HEK293T (cell line): ENCODE measurements at regions not wholly inside any gene's neighbourhood (a gene's known extent, or its start where the extent isn't known, plus 50 kb on each side); places are given as distances from the start of the nearest gene placed in this dataset.

Experiments
- CTCF ChIA-PET: fragments of 350-600 bp; formaldehyde crosslinking; extraction: SDS; loops from one replicate; lab custom pipeline; 2021; ENCODE audit warnings: antibody characterized with exemption, inconsistent platforms; lab: Yijun Ruan, JAX
- POLR2A ChIA-PET: fragments of 350-600 bp; formaldehyde crosslinking; extraction: SDS; loops from one replicate; lab custom pipeline; 2020; ENCODE audit warnings: antibody characterized with exemption, inconsistent platforms; lab: Yijun Ruan, JAX
- DNase-seq: peaks from one replicate; pipeline ENCODE4 v3.0.0; 2012; ENCODE audit warnings: mixed read lengths; ENCODE audit errors: extremely low spot score
- ARNT ChIP-seq: fragments of 450-650 bp; IDR thresholded peaks from 2 replicates; pipeline ENCODE4 v1.6.1; 2017; ENCODE audit warnings: mild to moderate bottlenecking
- BHLHE40 ChIP-seq: fragments of 450-650 bp; IDR thresholded peaks from 2 replicates; pipeline ENCODE4 v1.6.1; 2016; ENCODE audit warnings: mild to moderate bottlenecking, moderate library complexity, borderline replicate concordance
- CTBP1 ChIP-seq: fragments of 450-650 bp; IDR thresholded peaks from 2 replicates; pipeline ENCODE4 v1.6.1; 2016; ENCODE audit warnings: borderline replicate concordance
- ELF4 ChIP-seq: fragments of 450-650 bp; IDR thresholded peaks from 2 replicates; pipeline ENCODE4 v1.6.1; 2017; ENCODE audit warnings: antibody characterized with exemption
- FOXA1 ChIP-seq: fragments of 450-650 bp; IDR thresholded peaks from 2 replicates; pipeline ENCODE4 v1.6.1; 2016; ENCODE audit warnings: mild to moderate bottlenecking
- FOXK2 ChIP-seq: fragments of 450-650 bp; IDR thresholded peaks from 2 replicates; pipeline ENCODE4 v1.6.1; 2016; ENCODE audit warnings: mild to moderate bottlenecking
- FOXM1 ChIP-seq: fragments of 450-650 bp; IDR thresholded peaks from 2 replicates; pipeline ENCODE4 v1.6.1; 2017; ENCODE audit warnings: mild to moderate bottlenecking, borderline replicate concordance
- HDGF ChIP-seq: fragments of 450-650 bp; IDR thresholded peaks from 2 replicates; pipeline ENCODE4 v1.6.1; 2017; ENCODE audit warnings: antibody characterized with exemption, borderline replicate concordance
- L3MBTL2 ChIP-seq: fragments of 450-650 bp; conservative IDR thresholded peaks from 2 replicates; pipeline ENCODE4 v1.6.1; 2016; ENCODE audit warnings: mild to moderate bottlenecking
- LEF1 ChIP-seq: fragments of 450-650 bp; IDR thresholded peaks from 2 replicates; pipeline ENCODE4 v1.6.1; 2017; ENCODE audit warnings: mild to moderate bottlenecking, borderline replicate concordance
- NFRKB ChIP-seq: fragments of 450-650 bp; IDR thresholded peaks from 2 replicates; pipeline ENCODE4 v1.6.1; 2016; ENCODE audit warnings: mild to moderate bottlenecking, moderate library complexity
- PKNOX1 ChIP-seq: fragments of 450-650 bp; IDR thresholded peaks from 2 replicates; pipeline ENCODE4 v1.6.1; 2016
- SP1 ChIP-seq: fragments of 450-650 bp; IDR thresholded peaks from 2 replicates; pipeline ENCODE4 v1.6.1; 2017
- SUZ12 ChIP-seq: fragments of 450-650 bp; IDR thresholded peaks from 2 replicates; pipeline ENCODE4 v1.6.1; 2016; ENCODE audit warnings: mild to moderate bottlenecking
- TARDBP ChIP-seq: fragments of 450-650 bp; IDR thresholded peaks from 2 replicates; pipeline ENCODE4 v1.6.1; 2016
- ZNF384 ChIP-seq: fragments of 450-650 bp; IDR thresholded peaks from 2 replicates; pipeline ENCODE4 v1.6.1; 2016

- DNase-seq, result no peak
- TF ChIP-seq FOXA1 (no peak), FOXK2 (no peak)
- POLR2A ChIA-PET, result no interaction called here
- CTCF ChIA-PET, result no interaction called here
Measured at GRCh38 chr4:125682730-125683129, 368.0 kb downstream of the FAT4 start.

GRCh38 chr4:125688841-125689240 lies 374.1 kb downstream of the FAT4 start:
- POLR2A ChIA-PET, result no interaction called here

GRCh38 chr4:125689805-125690204 lies 375.1 kb downstream of the FAT4 start:
- POLR2A ChIA-PET, result no interaction called here
- DNase-seq, result no peak
- TF ChIP-seq ZNF384, result no peak
- no peak for TF ChIP-seq FOXM1
- TF ChIP-seq PKNOX1, result no peak
- TF ChIP-seq FOXA1, result no peak
- TF ChIP-seq SUZ12, result no peak
- no peak for TF ChIP-seq ARNT
- no peak for TF ChIP-seq SP1
- no peak for TF ChIP-seq NFRKB
- no peak for TF ChIP-seq LEF1
- no peak for TF ChIP-seq ELF4
- no peak for TF ChIP-seq BHLHE40
- TF ChIP-seq TARDBP, result no peak
- no peak for TF ChIP-seq HDGF
- no peak for TF ChIP-seq FOXK2
- no peak for TF ChIP-seq L3MBTL2
- no peak for TF ChIP-seq CTBP1
- CTCF ChIA-PET, result no interaction called here

More at GRCh38 chr4:125688841-125689240, 374.1 kb downstream of the FAT4 start:
- CTCF ChIA-PET, result no interaction called here
- TF ChIP-seq SP1 (no peak), ARNT (no peak), BHLHE40 (no peak), FOXA1 (no peak), LEF1 (no peak), PKNOX1 (no peak), SUZ12 (no peak), TARDBP (no peak), ELF4 (no peak), FOXM1 (no peak), FOXK2 (no peak), NFRKB (no peak), L3MBTL2 (no peak), CTBP1 (no peak), ZNF384 (no peak), HDGF (no peak)
- DNase-seq, result no peak

- no peak for TF ChIP-seq L3MBTL2
- TF ChIP-seq CTBP1, result no peak
- no peak for TF ChIP-seq NFRKB
- ChIA-PET POLR2A (no interaction called here), CTCF (no interaction called here)
- no peak for DNase-seq
Measured at GRCh38 chr4:125693228-125693627, 378.5 kb downstream of the FAT4 start.

GRCh38 chr4:125702406-125702805 lies 387.7 kb downstream of the FAT4 start:
- ChIA-PET POLR2A (no interaction called here), CTCF (no interaction called here)
- no peak for DNase-seq
- TF ChIP-seq ZNF384, result no peak
- TF ChIP-seq L3MBTL2, result no peak
- no peak for TF ChIP-seq SP1
- no peak for TF ChIP-seq HDGF
- TF ChIP-seq FOXA1, result no peak
- no peak for TF ChIP-seq CTBP1
- no peak for TF ChIP-seq NFRKB
- TF ChIP-seq TARDBP, result no peak
- no peak for TF ChIP-seq PKNOX1

GRCh38 chr4:125703443-125703842 lies 388.7 kb downstream of the FAT4 start:
- no peak for TF ChIP-seq ZNF384
- no peak for TF ChIP-seq TARDBP
- no peak for TF ChIP-seq L3MBTL2
- TF ChIP-seq LEF1, result no peak
- no peak for TF ChIP-seq FOXK2
- no peak for TF ChIP-seq PKNOX1
- TF ChIP-seq ARNT, result no peak
- no peak for TF ChIP-seq SUZ12
- no peak for TF ChIP-seq NFRKB
- TF ChIP-seq CTBP1, result no peak
- no peak for TF ChIP-seq ELF4
- no peak for TF ChIP-seq HDGF
- TF ChIP-seq BHLHE40, result no peak
- ChIA-PET CTCF (no interaction called here), POLR2A (no interaction called here)
- DNase-seq, result no peak
